GM12873 (cell line): ENCODE measurements at regions not wholly inside any gene's neighbourhood (a gene's known extent, or its start where the extent isn't known, plus 50 kb on each side); places are given as distances from the start of the nearest gene placed in this dataset.

Experiments
- CTCF ChIP-seq: IDR thresholded peaks from 2 replicates; pipeline ENCODE4 v1.5.1; 2012; ENCODE audit warnings: low read depth, mild to moderate bottlenecking, moderate library complexity, low read length, control low read depth; ENCODE audit not compliant: insufficient read depth; ENCODE audit errors: missing control alignments

GRCh38 chr3:73175698-73176097, 114.2 kb downstream of the EBLN2 start:
- TF ChIP-seq CTCF, result no peak

- no peak for TF ChIP-seq CTCF
Measured at GRCh38 chr3:73176941-73177340, 115.5 kb downstream of the EBLN2 start.

GRCh38 chr3:73177827-73178226, 116.4 kb downstream of the EBLN2 start:
- TF ChIP-seq CTCF, result no peak

GRCh38 chr3:73179601-73180000, 118.1 kb downstream of the EBLN2 start:
- TF ChIP-seq CTCF, result no peak

- no peak for TF ChIP-seq CTCF
Measured at GRCh38 chr3:73186741-73187140, 125.3 kb downstream of the EBLN2 start.

- no peak for TF ChIP-seq CTCF
Measured at GRCh38 chr3:73187328-73187727, 125.9 kb downstream of the EBLN2 start.

- TF ChIP-seq CTCF, result no peak
Measured at GRCh38 chr3:73188707-73189106, 127.2 kb downstream of the EBLN2 start.
